ENCODE measurements at regions not wholly inside any gene's neighbourhood (a gene's known extent, or its start where the extent isn't known, plus 50 kb on each side); places are given as distances from the start of the nearest gene placed in this dataset.
A peak's percentile ranks its signal among the peaks of the same experiment; 100 is the strongest.

- Histone ChIP-seq H3K9me3 (no peaks in the 10 kb centered on the region), H3K4me3 (no peak overlapping the region), H3K27me3 (no peaks in the 10 kb centered on the region), H3K36me3 (ENCODE audit: low read depth, missing control alignments) (no peaks in the 10 kb centered on the region), H3K4me1 (no peaks in the 10 kb centered on the region), H3K27ac (no peak overlapping the region)
- peak; percentile 37 for DNase-seq
- WGBS, 2 donors, result 66 to 72% methylated on average over 5 of the region's 5 CpGs
- TF ChIP-seq POLR2A (IDR thresholded peaks at IDR 0.05), result no peak
- TF ChIP-seq CTCF (IDR thresholded peaks at IDR 0.05), result peak; percentile 49 to 76 (median 76)
- intact Hi-C loops (cut with DNase I; ENCODE audit: low total_unique reads), result loop anchor here (10.0 kb wide), 1 partner anchor 520 kb away; no protein-coding TSS in a partner anchor
Observed at GRCh38 chr7:85554236-85555178, 367.7 kb upstream of the SEMA3D start.

GRCh38 chr7:85535974-85536729, 349.3 kb upstream of the SEMA3D start:
- DNase-seq, result no peak
- Histone ChIP-seq H3K4me1 (no peaks in the 10 kb centered on the region), H3K4me3 (no peak overlapping the region), H3K27me3 (no peaks in the 10 kb centered on the region), H3K9me3 (no peaks in the 10 kb centered on the region), H3K36me3 (ENCODE audit: low read depth, missing control alignments) (no peaks in the 10 kb centered on the region), H3K27ac (no peak overlapping the region)
- intact Hi-C loops (cut with DNase I; ENCODE audit: low total_unique reads), result no loop called here
- TF ChIP-seq POLR2A (IDR thresholded peaks at IDR 0.05), result no peak
- TF ChIP-seq CTCF (IDR thresholded peaks at IDR 0.05), result no peak
- WGBS, 2 donors, result 88 to 90% methylated on average over 3 of the region's 3 CpGs

GRCh38 chr7:85529831-85530230, 343.0 kb upstream of the SEMA3D start:
- H3K9me3 ChIP-seq, result no peaks in the 10 kb centered on the region
- TF ChIP-seq CTCF (IDR thresholded peaks at IDR 0.05) (no peak), POLR2A (IDR thresholded peaks at IDR 0.05) (no peak)
- no peaks in the 10 kb centered on the region for H3K4me1 ChIP-seq
- H3K36me3 ChIP-seq (ENCODE audit: low read depth, missing control alignments), result no peaks in the 10 kb centered on the region
- no peak for DNase-seq
- intact Hi-C loops (cut with DNase I; ENCODE audit: low total_unique reads), result no loop called here
- no peak overlapping the region for H3K4me3 ChIP-seq
- WGBS, 2 donors, result 32 to 52% methylated on average over 4 of the region's 4 CpGs
- H3K27ac ChIP-seq, result no peak overlapping the region
- no peaks in the 10 kb centered on the region for H3K27me3 ChIP-seq

GRCh38 chr7:85529201-85529600, 342.3 kb upstream of the SEMA3D start:
- DNase-seq, result no peak
- Histone ChIP-seq H3K27me3 (no peaks in the 10 kb centered on the region), H3K4me1 (no peaks in the 10 kb centered on the region), H3K36me3 (ENCODE audit: low read depth, missing control alignments) (no peaks in the 10 kb centered on the region), H3K27ac (no peak overlapping the region), H3K4me3 (no peak overlapping the region), H3K9me3 (peaks cover 3% of the 10 kb centered on the region)
- intact Hi-C loops (cut with DNase I; ENCODE audit: low total_unique reads), result no loop called here
- TF ChIP-seq POLR2A (IDR thresholded peaks at IDR 0.05), result no peak
- TF ChIP-seq CTCF (IDR thresholded peaks at IDR 0.05), result no peak
- WGBS, 2 donors, result 47 to 57% methylated on average over 3 of the region's 3 CpGs
